ENCODE measurements at regions not wholly inside any gene's neighbourhood (a gene's known extent, or its start where the extent isn't known, plus 50 kb on each side); places are given as distances from the start of the nearest gene placed in this dataset.
A peak's percentile ranks its signal among the peaks of the same experiment; 100 is the strongest.

DNA sequence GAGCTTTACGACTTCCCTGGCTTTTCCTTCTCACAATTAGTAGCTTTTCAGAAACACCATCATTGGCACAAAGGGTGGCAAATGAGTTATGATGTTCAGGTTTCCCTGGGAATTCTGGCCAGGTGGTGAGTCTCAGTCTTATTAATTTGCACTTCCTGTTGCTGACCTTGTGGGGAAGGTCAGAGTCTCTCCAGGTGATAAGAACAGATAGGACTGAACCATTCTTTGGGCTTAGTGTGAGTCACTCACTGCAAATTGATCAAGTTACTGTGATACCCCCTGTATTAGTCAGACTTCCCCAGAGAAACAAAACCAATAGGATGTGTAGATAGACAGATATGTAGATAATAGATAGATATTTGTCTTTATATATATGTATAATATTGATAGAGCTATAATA is 53.8 kb upstream of the RANBP3L start:
- TF ChIP-seq, protein P1, sequence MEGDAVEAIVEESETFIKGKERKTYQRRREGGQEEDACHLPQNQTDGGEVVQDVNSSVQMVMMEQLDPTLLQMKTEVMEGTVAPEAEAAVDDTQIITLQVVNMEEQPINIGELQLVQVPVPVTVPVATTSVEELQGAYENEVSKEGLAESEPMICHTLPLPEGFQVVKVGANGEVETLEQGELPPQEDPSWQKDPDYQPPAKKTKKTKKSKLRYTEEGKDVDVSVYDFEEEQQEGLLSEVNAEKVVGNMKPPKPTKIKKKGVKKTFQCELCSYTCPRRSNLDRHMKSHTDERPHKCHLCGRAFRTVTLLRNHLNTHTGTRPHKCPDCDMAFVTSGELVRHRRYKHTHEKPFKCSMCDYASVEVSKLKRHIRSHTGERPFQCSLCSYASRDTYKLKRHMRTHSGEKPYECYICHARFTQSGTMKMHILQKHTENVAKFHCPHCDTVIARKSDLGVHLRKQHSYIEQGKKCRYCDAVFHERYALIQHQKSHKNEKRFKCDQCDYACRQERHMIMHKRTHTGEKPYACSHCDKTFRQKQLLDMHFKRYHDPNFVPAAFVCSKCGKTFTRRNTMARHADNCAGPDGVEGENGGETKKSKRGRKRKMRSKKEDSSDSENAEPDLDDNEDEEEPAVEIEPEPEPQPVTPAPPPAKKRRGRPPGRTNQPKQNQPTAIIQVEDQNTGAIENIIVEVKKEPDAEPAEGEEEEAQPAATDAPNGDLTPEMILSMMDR (IDR thresholded peaks at IDR 0.05), result no peak
- peaks cover 2% of the 10 kb centered on the region; the same call in 1 of the 2 replicates for H3K27me3 Mint-ChIP-seq (ENCODE audit: insufficient read depth)
- H3K27ac Mint-ChIP-seq, result no peak overlapping the region
- H3K9me3 Mint-ChIP-seq, result no peaks in the 10 kb centered on the region
- peaks cover 39% of the 10 kb centered on the region for H3K4me1 Mint-ChIP-seq (ENCODE audit: low read depth)
- no peak overlapping the region for H3K4me3 Mint-ChIP-seq
- no peaks in the 10 kb centered on the region for H3K36me3 Mint-ChIP-seq (ENCODE audit: low read depth)
- no peak for DNase-seq

DNA sequence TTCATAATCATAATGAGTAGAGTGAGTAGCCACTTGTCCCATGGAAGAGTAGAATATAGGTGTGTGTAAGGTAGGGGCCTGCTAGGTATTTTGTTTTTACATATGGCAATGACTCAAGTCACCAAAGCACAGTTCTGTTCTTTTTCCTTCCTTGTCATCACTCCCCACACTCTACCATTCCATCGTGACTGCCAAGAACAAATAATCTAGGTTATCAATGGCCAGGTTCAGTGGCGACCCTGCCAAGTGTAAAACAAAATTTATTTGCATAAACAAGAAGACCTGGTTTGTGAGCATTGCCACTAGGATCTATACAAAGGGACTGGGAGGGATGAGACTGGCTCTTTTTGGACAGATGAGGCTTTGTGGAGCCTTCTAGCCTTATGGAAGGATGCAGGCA is 55.2 kb upstream of the RANBP3L start:
- no peak for DNase-seq
- TF ChIP-seq, protein P1 (IDR thresholded peaks at IDR 0.05), result no peak
- Mint-ChIP-seq H3K4me3 (no peak overlapping the region), H3K27ac (peak overlapping the region; percentile 75; the same call in 1 of the 2 replicates), H3K9me3 (no peaks in the 10 kb centered on the region), H3K4me1 (ENCODE audit: low read depth) (peaks cover 44% of the 10 kb centered on the region), H3K36me3 (ENCODE audit: low read depth) (no peaks in the 10 kb centered on the region), H3K27me3 (ENCODE audit: insufficient read depth) (peaks cover 2% of the 10 kb centered on the region; the same call in 1 of the 2 replicates)

DNA sequence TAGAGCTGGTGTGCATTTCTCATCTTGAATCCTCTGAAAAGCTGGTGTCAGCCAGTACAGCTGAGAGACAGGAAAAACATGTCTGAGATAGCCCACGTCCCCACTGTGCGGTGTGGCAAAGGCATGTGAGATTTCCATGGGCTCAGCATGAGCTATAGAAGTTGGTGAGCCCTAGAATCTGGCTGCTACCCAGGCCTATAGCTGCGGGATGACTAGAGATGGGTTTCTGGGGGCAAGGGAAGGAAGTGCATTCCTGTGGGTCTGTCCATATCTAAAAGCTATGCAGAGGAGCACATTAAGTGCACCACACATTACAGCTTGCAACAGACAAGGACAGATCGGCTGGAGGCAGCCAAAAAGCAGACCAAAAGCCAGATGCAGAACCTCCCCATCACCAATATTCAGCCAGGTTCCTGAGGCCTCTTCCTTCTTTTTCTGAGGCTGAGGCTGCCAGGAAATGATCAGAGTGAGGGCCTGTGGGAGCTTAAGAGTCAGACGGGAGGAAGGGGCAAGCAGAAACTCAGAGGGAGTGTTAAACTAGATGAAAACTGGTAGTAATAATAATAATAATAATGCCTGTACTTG is 55.8 kb upstream of the RANBP3L start:
- no peaks in the 10 kb centered on the region for H3K36me3 Mint-ChIP-seq (ENCODE audit: low read depth)
- peak overlapping the region; percentile 34 for H3K4me3 Mint-ChIP-seq
- H3K27me3 Mint-ChIP-seq (ENCODE audit: insufficient read depth), result peaks cover 2% of the 10 kb centered on the region; the same call in 1 of the 2 replicates
- H3K9me3 Mint-ChIP-seq, result no peaks in the 10 kb centered on the region
- peaks cover 44% of the 10 kb centered on the region for H3K4me1 Mint-ChIP-seq (ENCODE audit: low read depth)
- H3K27ac Mint-ChIP-seq, result peak overlapping the region; percentile 75
- TF ChIP-seq, protein P1 (IDR thresholded peaks at IDR 0.05), result no peak
- DNase-seq, result peak; percentile 76

DNA sequence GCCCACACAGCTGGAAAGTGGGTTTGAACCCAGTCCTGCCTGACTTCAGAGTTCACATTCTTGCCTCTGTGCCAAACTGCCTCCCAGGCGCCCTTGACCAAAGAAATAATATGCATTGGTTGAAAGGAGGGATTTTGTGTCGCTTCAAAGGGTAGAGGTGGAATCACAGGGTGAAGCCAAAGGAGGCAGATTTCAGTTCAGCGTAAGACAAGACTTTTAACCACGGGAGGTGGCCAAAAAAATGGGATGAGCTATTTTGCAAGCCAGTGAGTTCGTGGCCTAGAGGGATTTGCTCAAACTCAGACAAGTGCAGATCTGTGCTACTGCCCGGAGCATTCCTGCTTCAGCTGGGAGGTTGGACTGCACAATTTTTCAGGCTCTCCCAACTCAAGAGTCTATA is 57.6 kb upstream of the RANBP3L start:
- no peaks in the 10 kb centered on the region for H3K9me3 Mint-ChIP-seq
- peaks cover 56% of the 10 kb centered on the region for H3K4me1 Mint-ChIP-seq (ENCODE audit: low read depth)
- TF ChIP-seq, protein P1 (IDR thresholded peaks at IDR 0.05), result no peak
- no peak overlapping the region for H3K27ac Mint-ChIP-seq
- no peaks in the 10 kb centered on the region for H3K36me3 Mint-ChIP-seq (ENCODE audit: low read depth)
- no peak for DNase-seq
- H3K27me3 Mint-ChIP-seq (ENCODE audit: insufficient read depth), result no peaks in the 10 kb centered on the region; the same call in 1 of the 2 replicates
- no peak overlapping the region for H3K4me3 Mint-ChIP-seq

GRCh38 chr5:36360307-36360706 is 58.6 kb upstream of the RANBP3L start:
- Mint-ChIP-seq H3K4me3 (no peak overlapping the region), H3K4me1 (ENCODE audit: low read depth) (peaks cover 60% of the 10 kb centered on the region), H3K27ac (no peak overlapping the region), H3K27me3 (ENCODE audit: insufficient read depth) (no peaks in the 10 kb centered on the region), H3K9me3 (no peaks in the 10 kb centered on the region), H3K36me3 (ENCODE audit: low read depth) (no peaks in the 10 kb centered on the region)
- TF ChIP-seq, protein P1 (IDR thresholded peaks at IDR 0.05), result no peak
- no peak for DNase-seq
